Colon (tissue), 2 donors: ENCODE measurements at regions not wholly inside any gene's neighbourhood (a gene's known extent, or its start where the extent isn't known, plus 50 kb on each side); places are given as distances from the start of the nearest gene placed in this dataset.
"Not testable (repeated sequence)": the region's sequence is repeated elsewhere in the genome, so short reads cannot be mapped to it uniquely, and the experiment has no call there.

Experiments
- FAIRE-seq: peaks from 2 replicates; lab custom pipeline; 2012; peaks lifted over from hg19 to GRCh38; lab: Jason Lieb, UNC
- donor health status: control.
- donor health status: control.

DNA sequence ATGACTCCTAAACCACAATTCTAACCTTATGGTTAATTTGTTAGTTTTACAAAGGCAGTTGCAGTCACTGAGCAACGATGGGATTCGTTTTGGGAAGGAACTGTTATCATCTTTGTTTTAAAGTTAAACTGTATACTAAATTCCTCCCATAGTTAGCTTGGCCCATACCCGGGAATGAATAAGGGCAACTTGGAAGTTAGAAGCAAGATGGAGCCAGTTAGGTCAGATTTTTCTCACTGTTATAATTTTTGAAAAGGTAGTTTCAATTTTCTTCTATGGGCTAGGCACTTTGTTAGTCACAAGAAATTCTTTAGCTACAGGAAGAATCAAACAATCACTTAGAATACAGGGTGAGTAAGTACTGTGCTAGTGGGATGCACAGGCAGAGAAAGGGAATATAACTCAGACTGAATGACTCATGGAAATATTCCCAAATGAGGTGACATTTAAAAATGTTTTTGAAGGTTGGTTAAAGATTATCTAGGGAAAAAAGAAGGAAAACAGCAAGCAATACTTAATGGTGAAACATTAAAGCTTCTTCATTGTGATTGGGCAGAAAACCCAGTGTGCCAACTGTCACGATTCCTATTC is 153.6 kb downstream of the MAGEB17 start:
- no peak for FAIRE-seq

- no peak for FAIRE-seq
These were observed 166.2 kb downstream of the MAGEB17 start for GRCh38 chrX:16333453-16333852.

DNA sequence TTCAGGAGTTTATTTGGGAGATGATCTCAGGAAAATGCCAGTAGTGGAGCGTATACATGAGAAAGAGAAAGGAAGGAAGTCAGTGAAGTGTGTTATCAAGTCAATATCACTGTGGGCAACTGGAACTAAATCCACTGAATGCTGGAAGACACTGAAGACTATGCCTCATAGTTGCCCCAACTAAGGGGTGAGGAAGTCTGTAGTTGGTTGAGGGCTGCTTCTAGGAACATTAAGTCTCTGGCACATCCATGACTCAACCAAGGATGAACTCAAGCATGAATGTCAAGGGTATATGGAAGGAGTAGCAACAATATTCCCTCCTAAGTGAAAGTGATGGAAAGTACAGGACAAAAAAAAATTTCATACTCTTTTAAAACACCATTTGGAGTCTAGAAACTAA is 167.9 kb downstream of the MAGEB17 start:
- FAIRE-seq, result no peak

- no peak for FAIRE-seq
These were observed 180.8 kb downstream of the MAGEB17 start for GRCh38 chrX:16347968-16348670.

DNA sequence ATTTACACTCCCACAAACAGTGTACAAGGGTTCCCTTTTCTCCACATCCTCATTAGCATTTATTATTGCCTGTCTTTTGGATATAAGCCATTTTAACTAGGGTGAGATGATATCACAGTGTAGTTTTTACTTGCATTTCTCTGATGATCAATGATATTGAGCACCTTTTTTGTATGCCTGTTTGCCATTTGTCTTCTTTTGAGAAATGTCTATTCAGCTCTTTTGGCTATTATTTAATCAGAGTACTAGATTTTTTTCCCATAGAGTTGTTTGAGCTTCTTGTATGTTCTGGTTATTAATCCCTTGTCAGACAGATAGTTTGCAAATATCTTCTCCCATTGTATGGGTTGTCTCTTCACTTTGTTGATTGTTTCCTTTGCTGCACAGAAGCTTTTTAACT is 190.6 kb downstream of the MAGEB17 start:
- peak; percentile 75 for FAIRE-seq

- not testable (repeated sequence) for FAIRE-seq
These were observed 192.8 kb downstream of the MAGEB17 start for GRCh38 chrX:16360056-16360455.

DNA sequence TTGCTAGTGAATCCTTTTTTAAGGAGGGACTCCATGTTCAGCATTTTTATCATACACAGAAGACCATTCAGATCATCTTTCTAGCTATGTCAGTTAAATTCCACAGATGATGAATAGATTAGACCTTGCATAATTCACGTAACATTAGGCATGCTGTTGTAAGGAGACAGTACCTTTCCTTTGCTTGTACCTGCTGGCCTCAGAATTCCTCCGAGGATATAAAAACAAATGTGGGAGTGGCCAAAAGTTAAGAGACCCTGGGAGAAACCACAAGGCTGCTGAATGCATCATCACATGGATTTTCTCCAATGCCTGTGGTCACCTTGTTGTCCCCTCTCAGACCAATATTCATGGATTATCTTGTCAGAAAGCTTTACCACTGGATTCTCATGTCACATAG is 201.4 kb downstream of the MAGEB17 start:
- FAIRE-seq, result no peak

- no peak for FAIRE-seq
These were observed 208.8 kb downstream of the MAGEB17 start for GRCh38 chrX:16376056-16376455.

DNA sequence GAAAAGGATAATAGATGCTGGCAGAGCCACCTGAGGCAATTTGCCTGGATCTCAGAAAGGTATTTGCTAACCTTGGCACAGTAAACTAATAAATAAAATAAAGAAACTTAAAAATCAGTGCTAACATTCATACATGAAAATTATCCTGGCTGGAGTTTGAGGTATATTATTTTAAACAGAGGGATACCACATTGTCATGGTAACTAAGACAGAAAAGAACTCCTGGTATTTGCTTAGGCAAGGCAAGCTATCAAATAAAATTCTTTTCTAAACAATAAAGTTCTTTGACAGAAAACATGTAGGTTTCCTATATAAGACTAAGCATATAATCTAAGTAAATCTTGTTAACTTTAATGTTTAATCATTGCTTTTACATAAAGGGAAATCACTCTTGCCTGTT is 218.8 kb downstream of the MAGEB17 start:
- FAIRE-seq, result no peak

DNA sequence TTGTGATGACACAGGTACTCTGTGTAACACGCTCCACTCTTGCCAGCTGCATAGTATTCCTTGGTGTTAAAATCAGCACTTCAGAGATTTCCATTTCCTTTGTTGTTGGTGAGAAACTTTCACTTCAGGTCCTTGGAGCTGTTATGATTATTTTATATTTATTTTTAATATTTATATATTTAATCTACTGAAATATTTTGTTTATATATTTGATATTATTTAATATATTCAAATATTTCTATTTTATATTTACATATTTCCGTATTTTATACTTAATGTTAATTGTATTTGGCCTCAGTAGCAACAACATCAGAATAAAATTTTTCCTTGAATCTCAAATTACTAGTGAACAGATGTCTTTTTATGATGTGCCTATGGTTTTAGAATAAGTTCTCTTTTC is 225.3 kb downstream of the MAGEB17 start:
- FAIRE-seq, result peak; percentile 94

GRCh38 chrX:16394290-16394689 is 227.0 kb downstream of the MAGEB17 start:
- no peak for FAIRE-seq

- FAIRE-seq, result no peak
These were observed 236.5 kb downstream of the MAGEB17 start for GRCh38 chrX:16403808-16404207.

- FAIRE-seq, result no peak
These were observed 233.4 kb upstream of the S100G start for GRCh38 chrX:16416588-16416987.

DNA sequence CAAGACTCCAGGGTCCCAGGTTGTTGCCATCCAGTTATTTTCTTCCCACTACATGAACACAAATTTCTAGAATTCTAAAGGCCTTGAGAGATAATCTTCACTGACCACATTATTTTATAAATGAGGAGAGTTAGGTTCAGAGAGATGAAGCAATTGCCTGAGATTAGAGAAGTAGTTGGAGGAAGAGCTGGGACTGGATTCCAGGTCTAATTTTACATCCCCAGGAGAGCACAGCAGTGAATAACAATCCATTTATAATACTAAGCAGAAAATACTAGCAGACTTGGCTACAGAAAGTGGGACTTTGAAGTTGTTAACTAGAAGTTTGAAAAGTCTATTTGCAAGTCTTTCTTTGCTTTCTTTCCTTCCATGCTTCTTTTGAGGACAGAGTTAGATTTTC is 231.3 kb upstream of the S100G start:
- no peak for FAIRE-seq

DNA sequence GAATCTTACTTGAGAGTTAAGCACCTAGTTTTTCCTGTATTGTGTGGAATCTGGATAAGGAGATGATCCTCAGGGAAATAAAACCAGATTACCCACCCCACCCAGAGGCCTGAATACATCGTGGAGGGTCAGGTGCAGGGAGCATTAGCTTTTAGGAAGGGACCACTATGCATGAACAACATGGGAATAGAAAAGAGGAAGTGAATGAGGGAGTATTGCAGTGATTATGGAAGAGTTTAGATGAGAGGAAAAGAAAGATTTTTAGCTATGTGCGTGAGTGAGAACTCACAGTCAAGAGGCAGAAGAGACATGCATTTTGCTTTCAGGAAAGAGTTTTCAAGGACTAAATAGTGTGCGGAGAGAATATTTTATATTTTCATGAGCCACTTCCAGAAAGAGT is 222.3 kb upstream of the S100G start:
- FAIRE-seq, result no peak

GRCh38 chrX:16429406-16429805 is 220.6 kb upstream of the S100G start:
- no peak for FAIRE-seq

DNA sequence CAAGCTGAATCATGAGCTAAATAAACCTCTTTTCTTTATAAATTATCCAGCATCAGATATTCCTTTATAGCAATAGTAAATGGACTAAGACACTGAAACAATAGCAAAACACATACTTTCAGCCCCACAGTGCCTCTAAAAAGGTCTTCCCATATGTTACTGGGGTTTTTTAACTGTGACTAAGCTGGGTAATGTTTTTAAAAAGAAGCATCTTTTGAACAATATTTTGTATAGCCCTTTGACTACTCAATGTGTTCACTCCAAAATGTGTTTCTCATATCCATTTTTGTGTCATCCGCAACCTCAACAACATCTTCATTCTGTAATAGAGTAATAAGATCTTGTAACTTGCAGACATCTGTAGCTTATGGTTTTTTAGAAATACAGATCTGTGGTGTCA is 218.7 kb upstream of the S100G start:
- peak; percentile 86 for FAIRE-seq

- no peak for FAIRE-seq
These were observed 216.9 kb upstream of the S100G start for GRCh38 chrX:16433021-16433420.

- no peak for FAIRE-seq
These were observed 214.5 kb upstream of the S100G start for GRCh38 chrX:16435399-16435986.

- peak; percentile 81 for FAIRE-seq
These were observed 213.4 kb upstream of the S100G start for GRCh38 chrX:16436348-16437188.

- no peak for FAIRE-seq
These were observed 209.5 kb upstream of the S100G start for GRCh38 chrX:16440446-16440845.

GRCh38 chrX:16444353-16444752 is 205.6 kb upstream of the S100G start:
- FAIRE-seq, result no peak
